ENCODE measurements at regions not wholly inside any gene's neighbourhood (a gene's known extent, or its start where the extent isn't known, plus 50 kb on each side); places are given as distances from the start of the nearest gene placed in this dataset.

DNA sequence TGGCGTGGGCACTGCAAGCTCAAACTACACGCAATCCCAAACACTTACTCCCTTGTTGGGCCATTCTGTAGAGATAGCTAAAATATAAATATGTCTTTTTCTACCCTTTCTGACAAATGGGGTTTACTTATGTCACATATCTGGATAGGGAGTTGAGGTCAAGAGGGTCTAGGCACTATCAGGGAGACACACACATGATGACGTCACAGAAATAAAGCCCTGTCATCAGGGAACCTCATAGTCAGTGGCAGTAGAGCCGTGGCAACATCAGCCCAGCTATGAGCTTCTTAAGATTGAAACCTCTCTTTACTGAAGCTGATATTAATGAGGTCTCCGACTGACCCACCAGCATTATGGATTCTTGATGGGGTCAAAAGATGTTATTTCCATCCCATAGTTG is 234.6 kb upstream of the CDH7 start:
- Mint-ChIP-seq H3K36me3 (ENCODE audit: insufficient read depth in 1 of 3, low read depth in 3 of 3) (no peaks in the 10 kb centered on the region), H3K27me3 (ENCODE audit: low read depth) (no peaks in the 10 kb centered on the region), H3K27ac (no peak overlapping the region), H3K9me3 (no peaks in the 10 kb centered on the region; a peak in 1 of 5 replicates), H3K4me3 (no peak overlapping the region), H3K4me1 (no peaks in the 10 kb centered on the region)
- Histone ChIP-seq H3K4me1 (ENCODE audit: insufficient read depth, low read length) (no peaks in the 10 kb centered on the region), H3K9me3 (ENCODE audit: control insufficient read depth, low read depth, low read length) (no peaks in the 10 kb centered on the region), H2BK15ac (ENCODE audit: low read depth, low read length) (no peak overlapping the region), H3K27ac (ENCODE audit: insufficient read length, low read depth, low read length) (no peak overlapping the region), H3K4ac (ENCODE audit: low read depth, low read length) (no peak overlapping the region), H3K14ac (ENCODE audit: insufficient read depth, low read length) (no peak overlapping the region), H3K18ac (ENCODE audit: insufficient read length, low read depth, low read length) (no peak overlapping the region), H3K23me2 (ENCODE audit: insufficient read length, low read depth, low read length, poor library complexity, severe bottlenecking) (no peaks in the 10 kb centered on the region), H3T11ph (ENCODE audit: low read length) (no peak overlapping the region), H3K9ac (ENCODE audit: extremely low read depth, insufficient read length, low read length) (no peak overlapping the region), H2BK20ac (ENCODE audit: low read depth, low read length, poor library complexity, severe bottlenecking) (no peak overlapping the region), H4K91ac (ENCODE audit: insufficient read length, low read depth, low read length) (no peak overlapping the region), H3K4me2 (ENCODE audit: insufficient read depth, insufficient read length, low read length) (no peak overlapping the region), H2BK12ac (ENCODE audit: insufficient read length, low read depth, low read length) (no peak overlapping the region), H3K79me2 (ENCODE audit: insufficient read depth, low read length) (no peaks in the 10 kb centered on the region), H4K5ac (ENCODE audit: insufficient read length, low read depth, low read length) (no peak overlapping the region), H2AK5ac (ENCODE audit: insufficient read length, low read length) (no peak overlapping the region), H4K8ac (replicated peaks; ENCODE audit: insufficient read length, low read depth, low read length) (no peak overlapping the region), H3K27me3 (ENCODE audit: insufficient read depth, low read length) (no peaks in the 10 kb centered on the region), H3K23ac (ENCODE audit: insufficient read length, low read depth, low read length) (no peak overlapping the region), H2AFZ (ENCODE audit: low read length) (no peak overlapping the region), H3K56ac (ENCODE audit: insufficient read length, low read depth, low read length) (no peak overlapping the region), H4K20me1 (ENCODE audit: control insufficient read depth, insufficient read depth, insufficient read length) (no peaks in the 10 kb centered on the region), H2BK5ac (ENCODE audit: insufficient read length, low read length) (no peak overlapping the region), H3K79me1 (ENCODE audit: insufficient read depth, low read depth, low read length, poor library complexity, severe bottlenecking) (no peaks in the 10 kb centered on the region), H2BK120ac (ENCODE audit: low read depth, low read length, poor library complexity, severe bottlenecking) (no peak overlapping the region)
- no CpG with 5 or more reads among the region's 5 CpGs for WGBS (ENCODE audit: extremely low coverage, insufficient read length, low lambda C conversion rate)
- no peak for TF ChIP-seq CTCF (conservative IDR thresholded peaks at IDR 0.05)
- no peak for DNase-seq
